T-helper 1 cell treated with Interleukin-12 subunit alpha and Interleukin-12 subunit beta and Interleukin-4 antibody, amounts not matched to agents 30 μg/mL and 1 μg/mL, for 36 hours (primary cell): ENCODE measurements at regions not wholly inside any gene's neighbourhood (a gene's known extent, or its start where the extent isn't known, plus 50 kb on each side); places are given as distances from the start of the nearest gene placed in this dataset.

Experiments used
- H3K27ac Mint-ChIP-seq: one replicate; pipeline ENCODE4 v1.8.0; 2021; ENCODE audit warnings: mild to moderate bottlenecking, mixed read lengths
- H3K27me3 Mint-ChIP-seq: one replicate; pipeline ENCODE4 v1.8.0; 2021; ENCODE audit warnings: low read depth, mixed read lengths
- H3K36me3 Mint-ChIP-seq: one replicate; pipeline ENCODE4 v1.8.0; 2021; ENCODE audit warnings: low read depth, mixed read lengths
- H3K4me1 Mint-ChIP-seq: one replicate; pipeline ENCODE4 v1.8.0; 2021; ENCODE audit warnings: low read depth, mixed read lengths
- H3K4me3 Mint-ChIP-seq: one replicate; pipeline ENCODE4 v1.8.0; 2021; ENCODE audit warnings: mild to moderate bottlenecking, moderate library complexity, mixed read lengths
- H3K9me3 Mint-ChIP-seq: one replicate; pipeline ENCODE4 v1.8.0; 2021; ENCODE audit warnings: mixed read lengths

DNA sequence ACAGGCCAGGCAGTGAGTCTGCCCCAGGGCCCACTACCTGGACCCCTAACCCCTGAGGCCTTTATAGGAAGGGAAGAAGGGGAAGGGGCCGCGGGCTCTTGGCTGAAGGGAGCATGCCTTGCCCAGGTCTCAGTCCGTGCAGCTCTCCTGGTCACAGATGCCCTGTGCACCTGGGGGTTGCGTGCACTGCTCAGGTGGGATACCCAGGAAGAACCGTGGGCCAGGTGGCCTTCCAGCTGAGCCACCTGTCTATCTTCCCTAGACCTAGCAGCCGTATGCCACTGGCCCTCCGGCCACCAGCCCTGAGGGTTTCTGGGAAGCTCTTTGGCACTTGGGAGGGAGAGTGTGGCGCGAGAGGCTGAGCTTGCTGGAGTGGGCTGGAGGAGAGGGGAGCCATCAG is 1178.6 kb downstream of the BRD1 start:
- no peaks in the 10 kb centered on the region for H3K4me1 Mint-ChIP-seq
- no peak overlapping the region for H3K4me3 Mint-ChIP-seq
- no peaks in the 10 kb centered on the region for H3K36me3 Mint-ChIP-seq
- no peaks in the 10 kb centered on the region for H3K9me3 Mint-ChIP-seq
- no peaks in the 10 kb centered on the region for H3K27me3 Mint-ChIP-seq
- no peak overlapping the region for H3K27ac Mint-ChIP-seq

DNA sequence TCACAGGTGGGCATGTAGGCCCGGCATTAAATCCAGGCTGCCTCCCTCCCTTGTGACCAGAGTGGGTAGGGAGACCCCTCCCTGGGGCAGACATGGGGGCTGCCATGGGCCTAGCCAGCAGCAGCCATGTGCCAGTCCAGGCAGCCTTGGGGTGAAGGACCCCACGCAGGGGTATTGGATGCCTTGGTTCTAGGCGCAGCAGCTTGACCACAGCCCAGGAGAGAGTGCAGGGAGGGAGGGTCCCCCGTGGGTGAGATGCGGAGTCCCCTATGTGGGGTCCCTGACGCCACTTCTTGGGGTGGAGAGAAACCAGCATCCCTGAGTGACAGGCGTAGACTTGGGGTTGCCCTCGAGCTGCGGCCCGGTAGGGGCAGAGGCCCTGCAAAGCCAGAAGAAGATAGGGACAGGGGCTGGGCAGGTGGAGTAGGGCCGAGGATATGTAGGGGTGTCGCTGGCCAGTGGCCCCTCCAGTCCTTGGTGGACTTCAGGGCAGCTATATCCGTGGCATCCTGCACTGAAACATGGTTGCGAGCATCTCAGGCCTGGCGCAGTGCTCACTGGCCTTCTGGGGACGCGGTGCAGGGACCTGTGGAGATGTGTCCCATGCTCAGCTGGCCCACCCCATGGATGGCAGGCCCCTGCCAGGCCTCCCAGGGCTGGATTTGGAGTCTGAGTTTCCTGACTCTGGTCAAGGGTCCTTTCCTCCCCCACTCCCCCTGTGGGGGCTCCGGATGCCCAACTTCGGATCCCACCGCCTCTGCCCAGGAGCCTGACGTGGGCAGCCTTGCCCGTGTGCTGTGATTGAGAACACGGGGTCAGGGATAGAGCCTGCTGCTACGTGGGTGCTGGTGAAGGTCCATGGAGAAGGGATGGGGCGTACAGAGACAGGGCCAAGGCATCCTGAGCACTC is 1179.8 kb downstream of the BRD1 start:
- no peak overlapping the region for H3K27ac Mint-ChIP-seq
- no peaks in the 10 kb centered on the region for H3K36me3 Mint-ChIP-seq
- no peak overlapping the region for H3K4me3 Mint-ChIP-seq
- no peaks in the 10 kb centered on the region for H3K4me1 Mint-ChIP-seq
- H3K27me3 Mint-ChIP-seq = no peaks in the 10 kb centered on the region
- H3K9me3 Mint-ChIP-seq = no peaks in the 10 kb centered on the region

DNA sequence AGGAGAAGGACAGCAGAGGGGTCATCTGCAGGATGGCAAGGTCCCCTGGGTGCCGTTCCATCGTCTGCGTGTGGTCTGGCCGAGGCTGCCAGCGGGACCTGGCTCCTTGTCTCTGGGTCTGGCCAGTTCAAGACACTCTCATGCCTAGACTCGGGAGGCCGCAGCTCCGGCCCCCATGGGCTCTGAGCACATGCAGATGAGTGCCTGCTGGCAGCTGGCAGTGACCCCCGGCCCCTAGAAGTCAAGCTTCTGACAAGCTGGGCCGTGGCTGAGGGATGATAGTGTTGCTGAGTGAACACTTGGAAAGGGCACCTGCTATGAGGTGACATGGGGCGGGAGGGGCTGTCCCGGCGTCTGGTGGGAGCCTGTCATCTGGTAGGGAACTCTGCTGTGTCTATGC is 1180.6 kb downstream of the BRD1 start:
- Mint-ChIP-seq H3K4me3 (no peak overlapping the region), H3K27me3 (no peaks in the 10 kb centered on the region), H3K27ac (no peak overlapping the region), H3K9me3 (no peaks in the 10 kb centered on the region), H3K36me3 (no peaks in the 10 kb centered on the region), H3K4me1 (no peaks in the 10 kb centered on the region)

DNA sequence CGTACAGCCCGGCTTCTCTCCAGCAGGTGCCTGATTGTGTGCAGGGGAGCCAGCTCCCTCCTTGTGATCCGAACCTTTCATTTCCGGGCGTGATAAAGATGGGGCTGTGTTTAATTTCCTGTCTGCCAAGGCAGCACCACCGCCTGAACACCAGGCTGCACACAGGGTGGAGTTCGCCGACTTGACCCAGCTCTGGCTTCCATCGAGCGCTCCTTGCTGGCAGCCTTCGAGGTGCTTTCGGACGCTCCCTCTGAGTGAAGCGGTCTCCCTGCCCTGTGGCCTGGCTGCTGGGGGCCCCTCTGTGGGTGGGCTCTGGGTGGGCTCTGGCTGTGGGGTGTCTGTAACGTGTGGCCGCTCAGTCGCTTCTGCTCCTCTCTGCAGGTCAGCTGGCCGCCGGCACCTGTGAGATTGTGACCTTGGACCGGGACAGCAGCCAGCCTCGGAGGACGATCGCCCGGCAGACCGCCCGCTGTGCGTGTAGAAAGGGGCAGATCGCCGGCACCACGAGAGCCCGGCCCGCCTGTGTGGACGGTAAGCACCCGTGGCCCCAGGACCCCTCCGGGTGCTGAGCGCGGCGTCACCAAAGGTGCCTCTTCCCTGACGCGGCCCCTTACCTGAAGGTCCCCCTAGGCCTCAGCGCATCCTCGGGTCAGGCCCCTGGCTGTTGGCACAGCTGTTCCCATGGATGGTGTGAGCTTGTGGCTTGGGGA is 1181.3 kb downstream of the BRD1 start:
- H3K4me1 Mint-ChIP-seq = no peaks in the 10 kb centered on the region
- no peaks in the 10 kb centered on the region for H3K9me3 Mint-ChIP-seq
- no peaks in the 10 kb centered on the region for H3K27me3 Mint-ChIP-seq
- H3K4me3 Mint-ChIP-seq = no peak overlapping the region
- H3K36me3 Mint-ChIP-seq = no peaks in the 10 kb centered on the region
- H3K27ac Mint-ChIP-seq = no peak overlapping the region

GRCh38 chr22:48645766-48646165 is 1181.9 kb downstream of the BRD1 start:
- Mint-ChIP-seq H3K27ac (no peak overlapping the region), H3K9me3 (no peaks in the 10 kb centered on the region), H3K4me3 (no peak overlapping the region), H3K4me1 (no peaks in the 10 kb centered on the region), H3K27me3 (no peaks in the 10 kb centered on the region), H3K36me3 (no peaks in the 10 kb centered on the region)

DNA sequence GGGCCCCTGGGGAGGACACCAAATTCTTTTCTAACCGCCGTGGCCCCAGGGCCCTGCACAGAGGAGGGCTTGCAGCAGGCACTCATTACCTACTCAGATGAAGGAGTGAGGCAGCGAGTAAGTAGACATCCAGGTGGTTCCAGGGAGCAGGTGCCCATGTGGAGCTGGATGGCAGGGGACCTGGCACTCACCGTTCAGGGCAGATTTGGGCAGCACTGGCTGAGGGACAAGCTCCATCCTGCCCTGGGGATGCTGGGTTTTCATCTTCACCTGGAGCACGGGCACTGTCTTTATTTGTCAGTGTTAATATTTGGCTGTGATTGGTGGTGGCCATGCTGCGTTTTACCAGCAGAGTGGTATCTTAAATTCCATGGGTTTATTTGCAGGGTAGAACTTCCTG is 1182.7 kb downstream of the BRD1 start:
- no peaks in the 10 kb centered on the region for H3K27me3 Mint-ChIP-seq
- H3K36me3 Mint-ChIP-seq = no peaks in the 10 kb centered on the region
- no peak overlapping the region for H3K4me3 Mint-ChIP-seq
- H3K27ac Mint-ChIP-seq = no peak overlapping the region
- H3K4me1 Mint-ChIP-seq = no peaks in the 10 kb centered on the region
- H3K9me3 Mint-ChIP-seq = no peaks in the 10 kb centered on the region

DNA sequence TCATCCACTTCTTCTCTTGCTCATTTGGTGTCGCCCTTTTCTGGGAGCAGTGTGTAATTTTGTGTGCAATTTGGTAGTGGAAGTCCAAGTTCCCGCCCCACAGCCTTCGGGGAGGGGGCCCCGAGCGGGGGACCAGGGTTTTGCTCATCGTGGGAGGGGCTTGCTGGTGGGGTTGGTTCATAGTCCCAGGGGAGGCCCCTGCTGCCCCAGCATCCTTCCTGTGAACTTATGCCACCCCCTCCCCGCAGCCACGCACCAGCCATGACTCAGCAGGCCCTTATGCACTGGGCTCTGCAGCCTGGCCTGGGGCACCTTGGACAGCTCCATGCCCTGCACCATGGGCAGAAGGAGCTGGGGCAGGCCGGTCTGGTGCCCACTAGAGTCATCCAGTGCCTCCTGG is 1183.6 kb downstream of the BRD1 start:
- H3K9me3 Mint-ChIP-seq = no peaks in the 10 kb centered on the region
- H3K27me3 Mint-ChIP-seq = no peaks in the 10 kb centered on the region
- no peaks in the 10 kb centered on the region for H3K4me1 Mint-ChIP-seq
- no peaks in the 10 kb centered on the region for H3K36me3 Mint-ChIP-seq
- H3K27ac Mint-ChIP-seq = peak overlapping the region; percentile 45
- no peak overlapping the region for H3K4me3 Mint-ChIP-seq

DNA sequence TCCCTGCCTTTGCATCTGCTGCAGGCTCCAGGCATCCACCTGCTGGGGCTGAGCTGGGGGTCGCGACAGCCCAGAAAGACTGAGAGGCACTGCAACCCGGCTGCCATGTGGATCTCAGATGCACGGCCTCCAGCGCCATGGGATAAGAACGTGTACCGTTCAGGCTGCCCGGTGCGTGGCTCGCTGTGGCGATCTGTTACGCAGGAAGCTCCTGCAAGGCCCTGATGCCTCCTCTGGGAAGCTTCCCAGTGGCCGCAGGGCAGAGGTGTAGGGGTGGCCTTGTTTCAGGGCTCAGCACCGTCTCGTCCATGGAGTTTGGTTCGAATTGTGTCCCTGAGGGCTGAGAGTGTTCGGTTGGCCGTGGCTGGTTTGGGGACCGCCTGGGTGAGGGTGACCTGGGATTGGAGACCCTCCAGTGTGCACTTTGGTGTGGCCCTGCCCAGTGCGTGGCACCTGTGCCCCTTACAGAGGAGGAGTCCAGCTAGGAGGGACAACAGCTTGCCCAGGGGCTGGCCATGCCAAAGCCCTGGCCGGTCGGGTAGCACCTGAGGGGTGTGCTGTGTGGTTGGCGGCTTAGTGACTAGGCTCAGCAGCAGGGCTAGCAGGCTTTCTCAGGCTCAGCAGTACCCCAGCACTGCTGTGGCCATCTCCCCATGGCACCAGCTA is 1184.5 kb downstream of the BRD1 start:
- H3K27ac Mint-ChIP-seq = no peak overlapping the region
- no peaks in the 10 kb centered on the region for H3K4me1 Mint-ChIP-seq
- no peaks in the 10 kb centered on the region for H3K9me3 Mint-ChIP-seq
- no peak overlapping the region for H3K4me3 Mint-ChIP-seq
- no peaks in the 10 kb centered on the region for H3K27me3 Mint-ChIP-seq
- no peaks in the 10 kb centered on the region for H3K36me3 Mint-ChIP-seq

- H3K27ac Mint-ChIP-seq = no peak overlapping the region
- H3K9me3 Mint-ChIP-seq = no peaks in the 10 kb centered on the region
- H3K27me3 Mint-ChIP-seq = no peaks in the 10 kb centered on the region
- H3K4me3 Mint-ChIP-seq = no peak overlapping the region
- no peaks in the 10 kb centered on the region for H3K36me3 Mint-ChIP-seq
- H3K4me1 Mint-ChIP-seq = no peaks in the 10 kb centered on the region
Measured at GRCh38 chr22:48642550-48642949, 1185.1 kb downstream of the BRD1 start.

DNA sequence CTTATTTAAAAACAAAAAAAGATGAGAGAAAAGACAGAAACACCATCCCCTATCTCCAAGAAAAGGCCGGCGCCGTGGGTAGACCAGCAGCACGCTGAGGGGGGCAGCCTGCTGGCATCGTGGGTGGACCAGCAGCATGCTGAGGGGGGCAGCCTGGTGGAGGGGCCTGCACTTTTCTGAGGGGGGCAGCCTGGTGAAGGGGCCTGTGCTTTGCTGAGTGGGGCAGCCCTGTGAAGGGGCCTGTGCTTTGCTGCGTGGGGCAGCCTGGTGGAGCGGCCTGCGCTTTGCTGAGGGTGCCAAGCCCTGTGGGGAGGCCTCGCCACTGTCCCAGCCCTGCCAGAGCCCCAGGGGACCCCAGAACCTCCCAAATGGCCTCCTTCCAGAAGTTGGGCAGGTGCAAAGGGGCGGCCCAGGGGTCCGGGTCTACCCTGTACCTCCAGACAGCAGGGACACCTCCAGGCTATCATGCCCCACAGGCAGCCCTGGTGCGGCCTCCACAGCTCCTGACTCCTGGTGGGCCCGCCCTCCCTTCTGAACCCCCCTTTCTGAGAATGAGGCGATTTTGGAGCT is 1185.7 kb downstream of the BRD1 start:
- H3K4me3 Mint-ChIP-seq = no peak overlapping the region
- no peaks in the 10 kb centered on the region for H3K4me1 Mint-ChIP-seq
- no peaks in the 10 kb centered on the region for H3K9me3 Mint-ChIP-seq
- H3K27me3 Mint-ChIP-seq = no peaks in the 10 kb centered on the region
- no peak overlapping the region for H3K27ac Mint-ChIP-seq
- H3K36me3 Mint-ChIP-seq = no peaks in the 10 kb centered on the region

GRCh38 chr22:48640890-48641841 is 1186.5 kb downstream of the BRD1 start:
- H3K9me3 Mint-ChIP-seq = no peaks in the 10 kb centered on the region
- no peak overlapping the region for H3K4me3 Mint-ChIP-seq
- no peaks in the 10 kb centered on the region for H3K27me3 Mint-ChIP-seq
- no peak overlapping the region for H3K27ac Mint-ChIP-seq
- no peaks in the 10 kb centered on the region for H3K4me1 Mint-ChIP-seq
- H3K36me3 Mint-ChIP-seq = no peaks in the 10 kb centered on the region

DNA sequence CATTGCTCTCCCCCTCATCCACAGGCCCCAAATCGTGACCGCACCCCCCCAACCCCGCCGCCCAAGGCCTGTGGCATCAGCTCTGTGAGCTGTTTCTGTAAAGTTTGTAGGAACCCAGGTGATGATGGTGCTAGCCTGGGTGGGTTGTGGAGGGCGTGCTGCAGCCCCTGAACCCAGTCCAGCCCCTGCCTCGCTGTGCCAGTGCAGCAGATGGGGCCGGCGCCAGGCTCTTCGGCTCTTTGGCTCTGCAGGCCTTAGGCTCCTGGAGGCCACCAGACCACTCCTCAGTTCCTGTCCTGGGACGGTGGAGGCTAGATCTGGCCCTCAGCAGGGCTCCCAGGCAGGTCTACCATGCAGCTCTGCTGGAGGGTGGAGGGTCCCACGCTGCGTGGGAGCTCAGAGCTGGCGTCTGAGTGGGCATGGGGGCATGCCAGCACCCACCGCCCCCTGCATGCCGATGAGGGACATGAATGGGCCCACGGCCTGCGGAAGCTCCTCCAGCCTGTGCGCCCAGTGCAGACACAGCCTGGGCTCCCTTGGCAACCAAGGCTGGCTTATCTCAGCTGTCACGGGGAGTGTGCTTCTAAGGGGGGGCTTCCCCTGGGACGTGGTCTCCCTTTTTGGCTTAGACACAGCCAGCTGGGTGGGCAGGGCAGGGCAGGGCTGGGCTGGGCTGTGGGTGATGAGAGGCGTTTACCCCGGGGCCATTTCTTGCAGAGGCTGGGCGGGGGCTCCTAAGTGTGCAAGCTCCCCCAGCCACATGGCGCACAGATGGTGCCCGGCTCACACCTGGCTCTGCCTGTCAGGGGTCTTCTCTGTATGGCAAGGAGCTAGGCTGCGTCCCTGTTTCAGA is 1187.6 kb downstream of the BRD1 start:
- Mint-ChIP-seq H3K27me3 (no peaks in the 10 kb centered on the region), H3K36me3 (no peaks in the 10 kb centered on the region), H3K9me3 (no peaks in the 10 kb centered on the region), H3K27ac (no peak overlapping the region), H3K4me1 (no peaks in the 10 kb centered on the region), H3K4me3 (no peak overlapping the region)
